Liver (tissue), 8 donors: ENCODE measurements at regions not wholly inside any gene's neighbourhood (a gene's known extent, or its start where the extent isn't known, plus 50 kb on each side); places are given as distances from the start of the nearest gene placed in this dataset.
A peak's percentile ranks its signal among the peaks of the same experiment; 100 is the strongest.

ENCODE experiments used
- DNase-seq: peaks from one replicate; pipeline ENCODE4 v3.0.0-alpha.2; 2017; ENCODE audit warnings: low spot score
- H3K27ac ChIP-seq, 2 donors: one replicate each; pipeline ENCODE4 v1.7.0; 2013; ENCODE audit warnings: inconsistent platforms in 2 of 2, low read length in 2 of 2, control low read depth in 1 of 2, low read depth in 1 of 2, mild to moderate bottlenecking in 1 of 2
- H3K27me3 ChIP-seq, 4 donors: one replicate each; pipeline versions ENCODE4 v1.6.1 to v1.7.0; 2013; ENCODE audit warnings: low read length in 3 of 4, inconsistent platforms in 1 of 4, mild to moderate bottlenecking in 1 of 4, moderate library complexity in 1 of 4; ENCODE audit not compliant: control insufficient read depth in 4 of 4, insufficient read depth in 4 of 4
- H3K36me3 ChIP-seq, 4 donors: one replicate each; pipeline versions ENCODE4 v1.6.1 to v1.7.0; 2013; ENCODE audit warnings: low read length in 3 of 4, mild to moderate bottlenecking in 3 of 4, low read depth in 1 of 4, moderate library complexity in 1 of 4; ENCODE audit not compliant: control insufficient read depth in 4 of 4, insufficient read depth in 3 of 4
- H3K4me1 ChIP-seq, 4 donors: one replicate each; pipeline versions ENCODE4 v1.6.1 to v1.7.0; 2013; ENCODE audit warnings: low read length in 3 of 4, mild to moderate bottlenecking in 3 of 4, moderate library complexity in 1 of 4; ENCODE audit not compliant: control insufficient read depth in 4 of 4, insufficient read depth in 4 of 4
- H3K4me3 ChIP-seq, 3 donors: one replicate each; pipeline versions ENCODE4 v1.6.1 to v1.7.0; 2013; ENCODE audit warnings: low read length in 3 of 3, control low read depth in 1 of 3, low read depth in 1 of 3, mild to moderate bottlenecking in 1 of 3
- H3K9ac ChIP-seq, 2 donors: one replicate each; pipeline ENCODE4 v1.7.0; 2013; ENCODE audit warnings: low read length in 2 of 2, mild to moderate bottlenecking in 2 of 2, moderate library complexity in 2 of 2, control low read depth in 1 of 2, low read depth in 1 of 2
- H3K9me3 ChIP-seq, 4 donors: one replicate each; pipeline versions ENCODE4 v1.6.1 to v1.7.0; 2013; ENCODE audit warnings: low read length in 3 of 4; ENCODE audit not compliant: control insufficient read depth in 4 of 4
- ATF3 ChIP-seq: IDR thresholded peaks from 2 replicates; pipeline ENCODE4 v1.6.1; 2016; ENCODE audit warnings: antibody characterized with exemption
- CTCF ChIP-seq: fragments of 150-350 bp; IDR thresholded peaks from 2 replicates; pipeline ENCODE4 v1.5.1; 2017; ENCODE audit warnings: improper control_type of control experiment, low read depth, low read length; ENCODE audit not compliant: missing input control
- EGR1 ChIP-seq, 2 donors: IDR thresholded peaks; 2 replicates each; pipeline ENCODE4 v1.6.1; 2016 to 2018; ENCODE audit warnings: antibody characterized with exemption in 2 of 2, low read depth in 2 of 2
- FOXA1 ChIP-seq: IDR thresholded peaks from 2 replicates; pipeline ENCODE4 v1.6.1; 2016; ENCODE audit warnings: antibody characterized with exemption
- FOXA2 ChIP-seq: IDR thresholded peaks from 2 replicates; pipeline ENCODE4 v1.6.1; 2016; ENCODE audit warnings: antibody characterized with exemption
- GABPA ChIP-seq, 2 donors: IDR thresholded peaks in 1 of 2; conservative IDR thresholded peaks in 1 of 2; 2 replicates each; pipeline ENCODE4 v1.6.1; 2016; ENCODE audit warnings: antibody characterized with exemption in 2 of 2, mild to moderate bottlenecking in 1 of 2, moderate library complexity in 1 of 2
- JUND ChIP-seq, 2 donors: IDR thresholded peaks; 2 replicates each; pipeline ENCODE4 v1.6.1; 2016; ENCODE audit warnings: antibody characterized with exemption in 2 of 2
- NR2F2 ChIP-seq: IDR thresholded peaks from 2 replicates; pipeline ENCODE4 v1.6.1; 2016; ENCODE audit warnings: antibody characterized with exemption
- RAD21 ChIP-seq, 2 donors: IDR thresholded peaks; 2 replicates each; pipeline ENCODE4 v1.6.1; 2016; ENCODE audit warnings: antibody characterized with exemption in 2 of 2, mild to moderate bottlenecking in 2 of 2
- RXRA ChIP-seq, 2 donors: IDR thresholded peaks; 2 replicates each; pipeline ENCODE4 v1.6.1; 2017 to 2018; ENCODE audit warnings: antibody characterized with exemption in 2 of 2, mild to moderate bottlenecking in 1 of 2
- SP1 ChIP-seq: IDR thresholded peaks from 2 replicates; pipeline ENCODE4 v1.6.1; 2018; ENCODE audit warnings: antibody characterized with exemption, mild to moderate bottlenecking
- TAF1 ChIP-seq: conservative IDR thresholded peaks from 2 replicates; pipeline ENCODE4 v1.6.1; 2016; ENCODE audit warnings: antibody characterized with exemption, mild to moderate bottlenecking
- YY1 ChIP-seq: IDR thresholded peaks from 2 replicates; pipeline ENCODE4 v1.6.1; 2016; ENCODE audit warnings: antibody characterized with exemption, mild to moderate bottlenecking
- ZBTB33 ChIP-seq: IDR thresholded peaks from 2 replicates; pipeline ENCODE4 v1.6.1; 2016; ENCODE audit warnings: antibody characterized with exemption
- WGBS: extraction: QIAGEN DNeasy Blood & Tissue Kit; methylation state at CpG from one replicate; pipeline ENCODE4 v1.1.7; 2013; 5-methylcytosine and 5-hydroxymethylcytosine counted together
- TF ChIP-seq, protein P1 (sequence below): IDR thresholded peaks from 2 replicates; pipeline ENCODE4 v1.6.1; 2016; ENCODE audit warnings: antibody characterized with exemption, mild to moderate bottlenecking
- TF ChIP-seq, protein P2 (sequence below): IDR thresholded peaks from 2 replicates; pipeline ENCODE4 v1.6.1; 2016; ENCODE audit warnings: antibody characterized with exemption
- donor health status: healthy.
- donor health status: healthy.
- donor health status: healthy.
- donor health status: healthy.
- donor health status: healthy.

- 91% methylated on average over 3 of the region's 3 CpGs for WGBS
- H3K9ac ChIP-seq, result no peak overlapping the region
- H3K27ac ChIP-seq, result no peak overlapping the region
- H3K27me3 ChIP-seq, result no peaks in the 10 kb centered on the region
- no peak for DNase-seq
- H3K36me3 ChIP-seq, result no peaks in the 10 kb centered on the region
- H3K9me3 ChIP-seq, result peaks cover 0 to 3% (median 2%) of the 10 kb centered on the region in 4 donors
- H3K4me1 ChIP-seq, result no peaks in the 10 kb centered on the region
- TF ChIP-seq TAF1, result no peak
- TF ChIP-seq ATF3, result no peak
- no peak for TF ChIP-seq JUND (IDR thresholded peaks at IDR 0.05)
- no peak for TF ChIP-seq SP1
- TF ChIP-seq EGR1 (IDR thresholded peaks at IDR 0.05; ENCODE audit: low read depth in 2 of 2), result no peak
- TF ChIP-seq GABPA (IDR thresholded peaks at IDR 0.05 in 1 of 2, conservative IDR thresholded peaks at IDR 0.05 in 1 of 2), result no peak
- no peak for TF ChIP-seq FOXA1
- TF ChIP-seq RXRA (IDR thresholded peaks at IDR 0.05), result no peak
- TF ChIP-seq CTCF, result no peak
- no peak overlapping the region for H3K4me3 ChIP-seq
These were observed 301.2 kb upstream of the TRIB2 start for GRCh38 chr2:12415536-12415935.

DNA sequence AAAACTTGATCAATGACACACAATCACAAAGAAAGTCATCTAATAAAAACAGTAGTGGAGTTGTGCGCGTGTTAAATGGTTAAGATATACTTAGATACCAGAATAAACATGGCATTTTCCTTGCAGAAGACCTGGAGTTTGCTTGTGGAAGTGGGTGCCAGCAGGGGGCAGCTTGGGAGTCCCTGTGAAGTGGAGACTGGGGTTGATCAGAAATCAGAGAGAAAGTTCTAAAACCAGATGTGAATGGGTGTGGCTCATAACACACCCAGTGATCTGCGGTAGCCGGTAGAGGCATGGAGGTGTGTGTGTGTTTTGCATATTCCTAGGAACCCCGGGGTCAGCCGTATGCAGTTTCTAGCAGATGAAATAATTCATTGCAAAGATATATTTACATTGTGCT, 300.1 kb upstream of the TRIB2 start:
- H3K27ac ChIP-seq, result no peak overlapping the region
- 62% methylated on average over 6 of the region's 6 CpGs for WGBS
- H3K4me3 ChIP-seq, result no peak overlapping the region
- no peak overlapping the region for H3K9ac ChIP-seq
- H3K4me1 ChIP-seq, result no peaks in the 10 kb centered on the region
- H3K36me3 ChIP-seq, result no peaks in the 10 kb centered on the region
- no peak for DNase-seq
- no peaks in the 10 kb centered on the region for H3K27me3 ChIP-seq
- peaks cover 0 to 2% (median under 1%) of the 10 kb centered on the region in 4 donors for H3K9me3 ChIP-seq
- no peak for TF ChIP-seq NR2F2
- peak; percentile 81 to 90 for TF ChIP-seq RAD21 (IDR thresholded peaks at IDR 0.05)
- peak; percentile 43 for TF ChIP-seq CTCF
- no peak for TF ChIP-seq RXRA (IDR thresholded peaks at IDR 0.05)
- TF ChIP-seq FOXA2, result no peak
- no peak for TF ChIP-seq FOXA1
- TF ChIP-seq, protein P1, sequence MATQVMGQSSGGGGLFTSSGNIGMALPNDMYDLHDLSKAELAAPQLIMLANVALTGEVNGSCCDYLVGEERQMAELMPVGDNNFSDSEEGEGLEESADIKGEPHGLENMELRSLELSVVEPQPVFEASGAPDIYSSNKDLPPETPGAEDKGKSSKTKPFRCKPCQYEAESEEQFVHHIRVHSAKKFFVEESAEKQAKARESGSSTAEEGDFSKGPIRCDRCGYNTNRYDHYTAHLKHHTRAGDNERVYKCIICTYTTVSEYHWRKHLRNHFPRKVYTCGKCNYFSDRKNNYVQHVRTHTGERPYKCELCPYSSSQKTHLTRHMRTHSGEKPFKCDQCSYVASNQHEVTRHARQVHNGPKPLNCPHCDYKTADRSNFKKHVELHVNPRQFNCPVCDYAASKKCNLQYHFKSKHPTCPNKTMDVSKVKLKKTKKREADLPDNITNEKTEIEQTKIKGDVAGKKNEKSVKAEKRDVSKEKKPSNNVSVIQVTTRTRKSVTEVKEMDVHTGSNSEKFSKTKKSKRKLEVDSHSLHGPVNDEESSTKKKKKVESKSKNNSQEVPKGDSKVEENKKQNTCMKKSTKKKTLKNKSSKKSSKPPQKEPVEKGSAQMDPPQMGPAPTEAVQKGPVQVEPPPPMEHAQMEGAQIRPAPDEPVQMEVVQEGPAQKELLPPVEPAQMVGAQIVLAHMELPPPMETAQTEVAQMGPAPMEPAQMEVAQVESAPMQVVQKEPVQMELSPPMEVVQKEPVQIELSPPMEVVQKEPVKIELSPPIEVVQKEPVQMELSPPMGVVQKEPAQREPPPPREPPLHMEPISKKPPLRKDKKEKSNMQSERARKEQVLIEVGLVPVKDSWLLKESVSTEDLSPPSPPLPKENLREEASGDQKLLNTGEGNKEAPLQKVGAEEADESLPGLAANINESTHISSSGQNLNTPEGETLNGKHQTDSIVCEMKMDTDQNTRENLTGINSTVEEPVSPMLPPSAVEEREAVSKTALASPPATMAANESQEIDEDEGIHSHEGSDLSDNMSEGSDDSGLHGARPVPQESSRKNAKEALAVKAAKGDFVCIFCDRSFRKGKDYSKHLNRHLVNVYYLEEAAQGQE, result no peak
- no peak for TF ChIP-seq YY1
- TF ChIP-seq SP1, result no peak
- TF ChIP-seq TAF1, result no peak
- TF ChIP-seq ZBTB33, result no peak
- no peak for TF ChIP-seq GABPA (IDR thresholded peaks at IDR 0.05 in 1 of 2, conservative IDR thresholded peaks at IDR 0.05 in 1 of 2)
- TF ChIP-seq EGR1 (IDR thresholded peaks at IDR 0.05; ENCODE audit: low read depth in 2 of 2), result no peak
- TF ChIP-seq, protein P2, sequence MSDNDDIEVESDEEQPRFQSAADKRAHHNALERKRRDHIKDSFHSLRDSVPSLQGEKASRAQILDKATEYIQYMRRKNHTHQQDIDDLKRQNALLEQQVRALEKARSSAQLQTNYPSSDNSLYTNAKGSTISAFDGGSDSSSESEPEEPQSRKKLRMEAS, result no peak
- no peak for TF ChIP-seq ATF3
